ENCODE measurements at regions not wholly inside any gene's neighbourhood (a gene's known extent, or its start where the extent isn't known, plus 50 kb on each side); places are given as distances from the start of the nearest gene placed in this dataset.

DNA sequence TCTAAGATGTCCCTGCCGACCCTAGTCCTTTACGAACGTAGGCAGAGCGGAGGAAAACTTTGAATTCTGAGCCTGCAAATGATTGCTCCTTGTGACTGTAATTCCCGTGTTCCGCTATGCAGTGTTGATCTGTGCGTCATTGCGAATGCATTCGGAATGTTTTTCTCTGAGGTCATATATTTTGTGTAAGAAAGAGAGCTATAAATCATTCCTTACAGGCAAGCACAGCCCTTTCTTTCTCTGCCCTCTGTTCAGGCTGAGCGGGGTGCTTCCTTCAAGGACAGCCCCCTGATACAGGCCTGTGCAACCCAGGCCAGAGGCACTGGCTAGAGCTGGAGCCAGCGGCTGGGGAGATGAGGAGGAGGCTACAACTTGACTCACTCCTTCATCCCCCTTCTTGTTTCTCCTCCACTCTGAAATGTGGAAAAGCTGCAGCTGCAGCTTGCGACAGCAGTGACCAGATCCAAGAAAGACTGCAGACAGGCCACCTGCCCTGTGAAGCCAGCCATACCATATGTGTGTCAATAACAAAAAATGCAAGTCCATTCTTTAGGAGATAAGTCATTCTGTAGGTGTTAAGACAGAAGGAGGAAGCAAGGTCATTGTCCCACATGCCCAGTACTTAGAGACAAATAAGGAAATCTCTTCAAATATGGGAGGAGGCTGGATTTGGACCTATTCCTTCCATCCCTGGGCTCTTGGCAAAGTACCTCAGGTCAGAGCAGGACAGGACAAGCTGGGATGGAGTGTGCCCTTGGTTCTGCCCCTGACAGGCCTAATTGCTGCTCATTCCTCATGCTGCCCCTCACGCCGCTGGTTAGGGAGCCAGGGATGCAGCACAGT lies 345.7 kb upstream of the WWC1 start:
- H3K27me3 ChIP-seq, result no peaks in the 10 kb centered on the region
- no peak overlapping the region for H3K4me3 ChIP-seq
- intact Hi-C loops (cut with DNase I), result no loop called here
- H3K36me3 ChIP-seq (replicated peaks in 1 of 2), result no peaks in the 10 kb centered on the region
- DNase-seq, result no peak
- WGBS, 4 donors, result 48 to 62% (median 59%) methylated on average over 14 of the region's 14 CpGs
- H3K27ac ChIP-seq, result no peak overlapping the region
- H3K4me1 ChIP-seq (replicated peaks in 1 of 2), result no peaks in the 10 kb centered on the region
- no peaks in the 10 kb centered on the region for H3K9me3 ChIP-seq (replicated peaks in 1 of 3)
- TF ChIP-seq POLR2A (IDR thresholded peaks at IDR 0.05), result no peak
- TF ChIP-seq, protein P1, sequence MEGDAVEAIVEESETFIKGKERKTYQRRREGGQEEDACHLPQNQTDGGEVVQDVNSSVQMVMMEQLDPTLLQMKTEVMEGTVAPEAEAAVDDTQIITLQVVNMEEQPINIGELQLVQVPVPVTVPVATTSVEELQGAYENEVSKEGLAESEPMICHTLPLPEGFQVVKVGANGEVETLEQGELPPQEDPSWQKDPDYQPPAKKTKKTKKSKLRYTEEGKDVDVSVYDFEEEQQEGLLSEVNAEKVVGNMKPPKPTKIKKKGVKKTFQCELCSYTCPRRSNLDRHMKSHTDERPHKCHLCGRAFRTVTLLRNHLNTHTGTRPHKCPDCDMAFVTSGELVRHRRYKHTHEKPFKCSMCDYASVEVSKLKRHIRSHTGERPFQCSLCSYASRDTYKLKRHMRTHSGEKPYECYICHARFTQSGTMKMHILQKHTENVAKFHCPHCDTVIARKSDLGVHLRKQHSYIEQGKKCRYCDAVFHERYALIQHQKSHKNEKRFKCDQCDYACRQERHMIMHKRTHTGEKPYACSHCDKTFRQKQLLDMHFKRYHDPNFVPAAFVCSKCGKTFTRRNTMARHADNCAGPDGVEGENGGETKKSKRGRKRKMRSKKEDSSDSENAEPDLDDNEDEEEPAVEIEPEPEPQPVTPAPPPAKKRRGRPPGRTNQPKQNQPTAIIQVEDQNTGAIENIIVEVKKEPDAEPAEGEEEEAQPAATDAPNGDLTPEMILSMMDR (IDR thresholded peaks at IDR 0.05), result no peak

DNA sequence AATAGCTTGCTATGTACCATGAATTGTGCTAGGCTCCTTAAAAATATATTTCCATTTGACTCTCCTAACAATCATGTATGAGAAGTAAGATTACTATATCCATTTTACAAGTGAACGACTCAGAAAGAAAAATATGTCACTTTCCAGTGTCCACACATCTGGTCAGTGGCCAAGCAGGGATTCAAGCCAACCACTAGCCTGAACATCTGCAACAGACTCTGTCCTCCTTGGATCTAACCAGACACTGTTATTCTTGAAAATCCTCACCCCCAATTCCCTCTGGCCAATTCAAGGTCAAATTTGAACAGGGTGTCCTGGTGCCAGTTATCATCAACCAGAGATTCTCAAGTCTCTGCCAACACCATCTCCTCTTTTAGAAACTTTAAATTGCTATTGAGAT lies 344.1 kb upstream of the WWC1 start:
- Histone ChIP-seq H3K27ac (no peak overlapping the region), H3K4me1 (replicated peaks in 1 of 2) (no peaks in the 10 kb centered on the region), H3K36me3 (replicated peaks in 1 of 2) (no peaks in the 10 kb centered on the region), H3K27me3 (no peaks in the 10 kb centered on the region), H3K4me3 (no peak overlapping the region), H3K9me3 (replicated peaks in 1 of 3) (no peaks in the 10 kb centered on the region)
- intact Hi-C loops (cut with DNase I), result no loop called here
- peak in 1 of 7 donors; percentile 3 for DNase-seq
- WGBS, 4 donors, result 23 to 59% (median 45%) methylated on average over 1 of the region's 1 CpG
- TF ChIP-seq POLR2A (IDR thresholded peaks at IDR 0.05), result no peak
- TF ChIP-seq, protein P1 (IDR thresholded peaks at IDR 0.05), result no peak

DNA sequence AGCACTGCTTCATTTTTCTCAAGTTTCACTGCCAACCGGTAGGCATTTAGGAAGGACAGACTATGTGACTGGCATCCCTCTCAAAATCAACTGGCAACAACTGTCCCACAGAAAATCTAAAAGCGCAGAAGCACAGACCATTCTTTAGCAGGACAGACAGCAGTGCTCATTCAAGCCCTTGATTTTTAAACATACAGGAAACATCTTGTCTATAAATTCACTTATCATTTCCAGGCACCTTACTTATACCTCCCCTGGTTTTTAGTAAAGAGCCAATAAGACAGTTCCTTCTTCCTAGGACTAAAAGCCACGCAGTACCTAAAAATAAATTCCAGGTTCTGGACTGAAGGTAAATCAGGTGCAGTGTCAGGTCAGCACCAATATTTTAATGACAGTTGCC lies 343.2 kb upstream of the WWC1 start:
- WGBS, 4 donors, result 66 to 72% (median 69%) methylated on average over 3 of the region's 3 CpGs
- no peaks in the 10 kb centered on the region for H3K9me3 ChIP-seq (replicated peaks in 1 of 3)
- no peak overlapping the region for H3K27ac ChIP-seq
- H3K4me3 ChIP-seq, result no peak overlapping the region
- TF ChIP-seq POLR2A (IDR thresholded peaks at IDR 0.05), result no peak
- TF ChIP-seq, protein P1 (IDR thresholded peaks at IDR 0.05), result no peak
- H3K4me1 ChIP-seq (replicated peaks in 1 of 2), result no peaks in the 10 kb centered on the region
- H3K36me3 ChIP-seq (replicated peaks in 1 of 2), result no peaks in the 10 kb centered on the region
- intact Hi-C loops (cut with DNase I), result no loop called here
- no peak for DNase-seq
- no peaks in the 10 kb centered on the region for H3K27me3 ChIP-seq

DNA sequence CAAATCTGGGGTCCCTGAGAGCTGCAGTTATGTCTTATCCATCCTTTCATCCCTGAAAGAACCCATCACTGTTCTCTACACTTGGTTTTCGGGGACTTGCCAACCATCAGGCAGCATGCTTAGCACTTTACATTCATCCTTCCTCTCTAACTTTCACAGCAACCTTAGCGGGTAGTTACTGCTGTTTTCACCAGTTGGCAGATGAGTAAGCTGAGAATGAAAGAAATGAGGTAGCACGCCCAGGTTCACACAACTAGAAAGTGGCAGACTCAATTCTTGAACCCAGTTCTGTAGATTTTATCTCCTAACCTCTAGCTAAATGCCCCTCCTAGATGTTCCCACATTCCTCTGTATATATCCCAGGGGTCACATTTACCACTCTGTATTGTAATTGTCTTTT lies 342.0 kb upstream of the WWC1 start:
- H3K4me3 ChIP-seq, result no peak overlapping the region
- H3K4me1 ChIP-seq (replicated peaks in 1 of 2), result no peaks in the 10 kb centered on the region
- intact Hi-C loops (cut with DNase I), result no loop called here
- H3K9me3 ChIP-seq (replicated peaks in 1 of 3), result no peaks in the 10 kb centered on the region
- H3K36me3 ChIP-seq (replicated peaks in 1 of 2), result no peaks in the 10 kb centered on the region
- no peak for DNase-seq
- 79 to 95% (median 83%) methylated on average over 3 of the region's 3 CpGs for WGBS, 4 donors
- peak overlapping the region in 1 of 5 donors; percentile 3 for H3K27ac ChIP-seq
- no peak for TF ChIP-seq POLR2A (IDR thresholded peaks at IDR 0.05)
- TF ChIP-seq, protein P1 (IDR thresholded peaks at IDR 0.05), result no peak
- H3K27me3 ChIP-seq, result no peaks in the 10 kb centered on the region
